H1 (cell line): ENCODE measurements at regions not wholly inside any gene's neighbourhood (a gene's known extent, or its start where the extent isn't known, plus 50 kb on each side); places are given as distances from the start of the nearest gene placed in this dataset.

ENCODE experiments used
- CTCF ChIA-PET: fragments of 300-600 bp; sonication (Branson Sonifier 250); formaldehyde crosslinking; loops from one replicate; lab custom pipeline; 2021; ENCODE audit not compliant: partially characterized antibody; lab: Charles Lee
- POLR2A ChIA-PET: fragments of 300-600 bp; sonication (Branson Sonifier 250); formaldehyde crosslinking; loops from one replicate; lab custom pipeline; 2021; ENCODE audit warnings: inconsistent platforms; ENCODE audit not compliant: partially characterized antibody; lab: Charles Lee
- DNase-seq, 2 experiments: peaks; one replicate each; pipeline versions ENCODE4 v3.0.0 to v3.0.0-alpha.2; 2010 to 2022; ENCODE audit warnings: low spot score in 2 of 2, low read depth in 1 of 2, mixed read lengths in 1 of 2
- FAIRE-seq: peaks from 2 replicates; lab custom pipeline; 2011; peaks lifted over from hg19 to GRCh38; lab: Jason Lieb, UNC
- H2AFZ ChIP-seq: 2 replicates; pipeline ENCODE4 v1.8.1; 2012; ENCODE audit warnings: low read length, inconsistent platforms
- H2AK5ac ChIP-seq: 2 replicates; pipeline ENCODE4 v1.6.1; 2013; ENCODE audit warnings: low read depth, low read length
- H2BK120ac ChIP-seq: replicated peaks from 2 replicates; pipeline ENCODE3; 2013; ENCODE audit warnings: low read depth, low read length, inconsistent platforms
- H2BK12ac ChIP-seq: 2 replicates; pipeline ENCODE4 v1.6.1; 2013; ENCODE audit warnings: low read depth, low read length
- H2BK15ac ChIP-seq: 2 replicates; pipeline ENCODE4 v1.6.1; 2013; ENCODE audit warnings: low read length
- H2BK20ac ChIP-seq: 2 replicates; pipeline ENCODE4 v1.6.1; 2013; ENCODE audit warnings: low read length
- H2BK5ac ChIP-seq: 2 replicates; pipeline ENCODE4 v1.6.1; 2013; ENCODE audit warnings: low read depth, low read length
- H3K14ac ChIP-seq: 2 replicates; pipeline ENCODE4 v1.6.1; 2013; ENCODE audit warnings: inconsistent platforms; ENCODE audit not compliant: insufficient read length
- H3K18ac ChIP-seq: 2 replicates; pipeline ENCODE4 v1.6.1; 2013; ENCODE audit warnings: low read length; ENCODE audit errors: extremely low read depth
- H3K23ac ChIP-seq: 2 replicates; pipeline ENCODE4 v1.6.1; 2013; ENCODE audit warnings: inconsistent platforms; ENCODE audit not compliant: insufficient read length
- H3K23me2 ChIP-seq: 2 replicates; pipeline ENCODE4 v1.6.1; 2013; ENCODE audit warnings: low read depth, low read length
- H3K27ac ChIP-seq: 2 replicates; pipeline ENCODE4 v1.6.1; 2011; ENCODE audit warnings: low read depth, low read length, inconsistent platforms
- H3K27me3 ChIP-seq, 4 experiments: replicated peaks in 1 of 4; 1 replicate in 1 of 4; 2 replicates in 3 of 4; pipeline versions ENCODE4 v1.6.1 to v1.8.1; 2011 to 2013; ENCODE audit warnings: low read length in 3 of 4, mild to moderate bottlenecking in 3 of 4, inconsistent platforms in 2 of 4, mixed read lengths in 2 of 4, moderate library complexity in 1 of 4; ENCODE audit not compliant: control insufficient read depth in 3 of 4, insufficient read depth in 3 of 4; ENCODE audit errors: extremely low read depth in 1 of 4
- H3K36me3 ChIP-seq, 4 experiments: 2 replicates each; pipeline versions ENCODE4 v1.6.1 to v1.8.1; 2011 to 2013; ENCODE audit warnings: mild to moderate bottlenecking in 4 of 4, low read length in 3 of 4, moderate library complexity in 2 of 4, control low read depth in 1 of 4, inconsistent platforms in 1 of 4; ENCODE audit not compliant: insufficient read depth in 4 of 4, control insufficient read depth in 2 of 4
- H3K4ac ChIP-seq: replicated peaks from 2 replicates; pipeline ENCODE3; 2013; ENCODE audit warnings: low read length, low read depth, mixed read lengths, inconsistent platforms; ENCODE audit not compliant: insufficient read length
- H3K4me1 ChIP-seq, 4 experiments: replicated peaks in 1 of 4; 1 replicate in 1 of 4; 2 replicates in 3 of 4; pipeline versions ENCODE4 v1.6.1 to v1.8.1; 2011 to 2013; ENCODE audit warnings: low read length in 3 of 4, inconsistent platforms in 2 of 4, mixed read lengths in 1 of 4; ENCODE audit not compliant: insufficient read depth in 4 of 4, control insufficient read depth in 3 of 4
- H3K4me2 ChIP-seq, 2 experiments: 2 replicates each; pipeline versions ENCODE4 v1.6.1 to v1.8.1; 2011 to 2013; ENCODE audit warnings: low read depth in 2 of 2, low read length in 2 of 2, control low read depth in 1 of 2, inconsistent platforms in 1 of 2, mild to moderate bottlenecking in 1 of 2; ENCODE audit not compliant: insufficient read depth in 1 of 2
- H3K4me3 ChIP-seq, 4 experiments: fragments of 200-600, 300-600 bp in 1 of 4; sonication (generic), shearing (Covaris generic), sonication (Bioruptor Twin) in 1 of 4; 2 replicates each; pipeline versions ENCODE4 v1.5.1 to v1.8.1; 2011 to 2016; ENCODE audit warnings: low read length in 4 of 4, low read depth in 3 of 4, control low read depth in 2 of 4, inconsistent platforms in 2 of 4, mild to moderate bottlenecking in 2 of 4, mixed read lengths in 1 of 4, moderate library complexity in 1 of 4; ENCODE audit not compliant: insufficient read depth in 2 of 4; ENCODE audit errors: extremely low read depth in 1 of 4
- H3K56ac ChIP-seq: replicated peaks from 2 replicates; pipeline ENCODE3; 2013; ENCODE audit warnings: low read depth, mild to moderate bottlenecking, mixed read lengths, low read length, inconsistent platforms; ENCODE audit not compliant: insufficient read length
- H3K79me1 ChIP-seq: 2 replicates; pipeline ENCODE4 v1.6.1; 2013; ENCODE audit warnings: low read depth, low read length, control low read depth
- H3K79me2 ChIP-seq, 2 experiments: 2 replicates each; pipeline versions ENCODE4 v1.6.1 to v1.8.1; 2012 to 2013; ENCODE audit warnings: low read length in 2 of 2, mild to moderate bottlenecking in 2 of 2, inconsistent platforms in 1 of 2; ENCODE audit not compliant: insufficient read depth in 2 of 2, control insufficient read depth in 1 of 2
- H3K9ac ChIP-seq, 4 experiments: replicated peaks in 1 of 4; 1 replicate in 1 of 4; 2 replicates in 3 of 4; pipeline versions ENCODE4 v1.6.1 to v1.8.1; 2011 to 2013; ENCODE audit warnings: low read depth in 3 of 4, low read length in 3 of 4, control low read depth in 2 of 4, mild to moderate bottlenecking in 2 of 4, moderate library complexity in 2 of 4, inconsistent platforms in 1 of 4; ENCODE audit errors: extremely low read depth in 1 of 4
- H3K9me3 ChIP-seq, 2 experiments: 2 replicates each; pipeline versions ENCODE4 v1.6.1 to v1.8.1; 2012 to 2013; ENCODE audit warnings: mild to moderate bottlenecking in 2 of 2, moderate library complexity in 2 of 2, control low read depth in 1 of 2, inconsistent platforms in 1 of 2, low read depth in 1 of 2, low read length in 1 of 2, mixed read lengths in 1 of 2; ENCODE audit not compliant: insufficient read depth in 2 of 2
- H4K20me1 ChIP-seq, 2 experiments: replicated peaks in 1 of 2; 2 replicates each; pipeline versions ENCODE3 to v1.8.1; 2011 to 2013; ENCODE audit warnings: inconsistent platforms in 2 of 2, low read length in 2 of 2, mild to moderate bottlenecking in 1 of 2; ENCODE audit not compliant: insufficient read depth in 2 of 2, control insufficient read depth in 1 of 2
- H4K5ac ChIP-seq: 2 replicates; pipeline ENCODE4 v1.6.1; 2013; ENCODE audit warnings: low read length, low read depth, mixed read lengths, inconsistent platforms; ENCODE audit not compliant: insufficient read length
- H4K8ac ChIP-seq: 2 replicates; pipeline ENCODE4 v1.8.0; 2013; ENCODE audit warnings: mild to moderate bottlenecking, moderate library complexity, low read length, inconsistent platforms; ENCODE audit not compliant: insufficient read depth; ENCODE audit errors: extremely low read depth
- H4K91ac ChIP-seq: replicated peaks from 2 replicates; pipeline ENCODE3; 2013; ENCODE audit warnings: low read length, mixed read lengths, inconsistent platforms; ENCODE audit not compliant: insufficient read length
- CHD2 ChIP-seq: IDR thresholded peaks from 2 replicates; pipeline ENCODE4 v1.6.1; 2012; ENCODE audit warnings: low read length, improper control_type of control experiment
- WGBS, 2 experiments: shearing (Covaris generic) in 1 of 2; methylation state at CpG; one replicate each; pipeline versions ENCODE4 v1.1.6 to v1.1.7; 2013 to 2015; ENCODE audit warnings: low lambda C conversion rate in 2 of 2, mixed read lengths in 2 of 2, inconsistent platforms in 1 of 2, low coverage in 1 of 2, missing lambda C conversion rate in 1 of 2; ENCODE audit not compliant: insufficient replicate concordance in 2 of 2, insufficient coverage in 1 of 2, insufficient read length in 1 of 2; ENCODE audit errors: extremely low coverage in 1 of 2, missing lambda C conversion rate in 1 of 2; 5-methylcytosine and 5-hydroxymethylcytosine counted together

GRCh38 chr2:174648896-174649295 is 51.3 kb upstream of the WIPF1 start:
- Histone ChIP-seq H2BK12ac (no peak overlapping the region), H3K27ac (no peak overlapping the region), H3K23ac (no peak overlapping the region), H3K4me2 (no peak overlapping the region), H3K36me3 (no peaks in the 10 kb centered on the region), H3K9ac (no peak overlapping the region), H3K18ac (no peak overlapping the region), H2BK20ac (no peak overlapping the region), H3K9me3 (peaks cover 0 to 6% of the 10 kb centered on the region in 2 experiments; a peak in 3 of 4 replicates), H3K79me2 (no peaks in the 10 kb centered on the region), H4K20me1 (no peaks in the 10 kb centered on the region), H3K27me3 (no peaks in the 10 kb centered on the region), H3K4me3 (no peak overlapping the region), H2AK5ac (no peak overlapping the region), H3K79me1 (no peaks in the 10 kb centered on the region), H3K14ac (no peak overlapping the region), H3K56ac (no peak overlapping the region), H4K91ac (no peak overlapping the region), H2BK5ac (no peak overlapping the region), H2BK120ac (no peak overlapping the region), H4K5ac (no peak overlapping the region), H4K8ac (no peak overlapping the region), H3K4me1 (no peaks in the 10 kb centered on the region), H2AFZ (no peak overlapping the region), H2BK15ac (no peak overlapping the region), H3K23me2 (no peaks in the 10 kb centered on the region), H3K4ac (no peak overlapping the region)
- 94% methylated on average over 4 of the region's 4 CpGs; no CpG with 5 or more reads in 1 of the 2 experiments for WGBS, 2 experiments
- no peak for TF ChIP-seq CHD2
- CTCF ChIA-PET: no interaction called here
- DNase-seq: no peak
- FAIRE-seq: no peak
- POLR2A ChIA-PET: no interaction called here
